Frontal cortex (tissue), 3 donors: ENCODE measurements at regions not wholly inside any gene's neighbourhood (a gene's known extent, or its start where the extent isn't known, plus 50 kb on each side); places are given as distances from the start of the nearest gene placed in this dataset.

ENCODE experiments used
- DNase-seq, 2 donors: peaks; one replicate each; pipeline ENCODE4 v3.0.0; 2012; ENCODE audit warnings: low spot score in 2 of 2
- FAIRE-seq: peaks from 2 replicates; lab custom pipeline; 2012; peaks lifted over from hg19 to GRCh38; lab: Jason Lieb, UNC
- donor health status: control.
- donor health status: control.
- donor health status: control.

GRCh38 chr3:14590569-14590968, 50.4 kb upstream of the GRIP2 start:
- DNase-seq, result no peak
- no peak for FAIRE-seq

- FAIRE-seq (no peak), DNase-seq (no peak)
Measured at GRCh38 chr3:14592390-14592789, 52.2 kb upstream of the GRIP2 start.

GRCh38 chr3:14592836-14593235, 52.7 kb upstream of the GRIP2 start:
- no peak for DNase-seq
- FAIRE-seq, result no peak

- DNase-seq (no peak), FAIRE-seq (no peak)
Measured at GRCh38 chr3:14594234-14594633, 54.1 kb upstream of the GRIP2 start.

GRCh38 chr3:14595561-14595960, 55.4 kb upstream of the GRIP2 start:
- DNase-seq (no peak), FAIRE-seq (no peak)

GRCh38 chr3:14597266-14597665, 54.3 kb upstream of the CCDC174 start:
- FAIRE-seq, result no peak
- DNase-seq, result no peak

GRCh38 chr3:14598143-14598569, 53.4 kb upstream of the CCDC174 start:
- DNase-seq (peak in 1 of 2 donors; percentile 56), FAIRE-seq (no peak)

- DNase-seq (no peak), FAIRE-seq (no peak)
Measured at GRCh38 chr3:14599488-14599887, 52.1 kb upstream of the CCDC174 start.

- DNase-seq (no peak), FAIRE-seq (no peak)
Measured at GRCh38 chr3:14600075-14600474, 51.5 kb upstream of the CCDC174 start.

- FAIRE-seq (no peak), DNase-seq (no peak)
Measured at GRCh38 chr3:14600856-14601610, 50.5 kb upstream of the CCDC174 start.

- FAIRE-seq, result no peak
- no peak for DNase-seq
Measured at GRCh38 chr3:14601692-14602005, 49.9 kb upstream of the CCDC174 start.
